ENCODE measurements at regions not wholly inside any gene's neighbourhood (a gene's known extent, or its start where the extent isn't known, plus 50 kb on each side); places are given as distances from the start of the nearest gene placed in this dataset.

GRCh38 chr7:49618028-49618427, 155.4 kb upstream of the VWC2 start:
- no peak for DNase-seq (ENCODE audit: extremely low read depth, insufficient read length)
- TF ChIP-seq, protein P1, sequence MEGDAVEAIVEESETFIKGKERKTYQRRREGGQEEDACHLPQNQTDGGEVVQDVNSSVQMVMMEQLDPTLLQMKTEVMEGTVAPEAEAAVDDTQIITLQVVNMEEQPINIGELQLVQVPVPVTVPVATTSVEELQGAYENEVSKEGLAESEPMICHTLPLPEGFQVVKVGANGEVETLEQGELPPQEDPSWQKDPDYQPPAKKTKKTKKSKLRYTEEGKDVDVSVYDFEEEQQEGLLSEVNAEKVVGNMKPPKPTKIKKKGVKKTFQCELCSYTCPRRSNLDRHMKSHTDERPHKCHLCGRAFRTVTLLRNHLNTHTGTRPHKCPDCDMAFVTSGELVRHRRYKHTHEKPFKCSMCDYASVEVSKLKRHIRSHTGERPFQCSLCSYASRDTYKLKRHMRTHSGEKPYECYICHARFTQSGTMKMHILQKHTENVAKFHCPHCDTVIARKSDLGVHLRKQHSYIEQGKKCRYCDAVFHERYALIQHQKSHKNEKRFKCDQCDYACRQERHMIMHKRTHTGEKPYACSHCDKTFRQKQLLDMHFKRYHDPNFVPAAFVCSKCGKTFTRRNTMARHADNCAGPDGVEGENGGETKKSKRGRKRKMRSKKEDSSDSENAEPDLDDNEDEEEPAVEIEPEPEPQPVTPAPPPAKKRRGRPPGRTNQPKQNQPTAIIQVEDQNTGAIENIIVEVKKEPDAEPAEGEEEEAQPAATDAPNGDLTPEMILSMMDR (IDR thresholded peaks at IDR 0.05; ENCODE audit: insufficient read depth, low read length, poor library complexity, severe bottlenecking): no peak

GRCh38 chr7:49623943-49624342, 149.5 kb upstream of the VWC2 start:
- no peak for DNase-seq (ENCODE audit: extremely low read depth, insufficient read length)
- Histone ChIP-seq H3K4me3 (replicated peaks; ENCODE audit: low read depth, low read length) (no peak overlapping the region), H3K27me3 (replicated peaks; ENCODE audit: control insufficient read depth, insufficient read depth, low read length) (no peaks in the 10 kb centered on the region), H3K36me3 (ENCODE audit: control insufficient read depth, insufficient read depth, low read length) (no peaks in the 10 kb centered on the region)
- TF ChIP-seq, protein P1 (IDR thresholded peaks at IDR 0.05; ENCODE audit: insufficient read depth, low read length, poor library complexity, severe bottlenecking): no peak

More at GRCh38 chr7:49618028-49618427, 155.4 kb upstream of the VWC2 start:
- Histone ChIP-seq H3K27me3 (replicated peaks; ENCODE audit: control insufficient read depth, insufficient read depth, low read length) (no peaks in the 10 kb centered on the region), H3K36me3 (ENCODE audit: control insufficient read depth, insufficient read depth, low read length) (no peaks in the 10 kb centered on the region), H3K4me3 (replicated peaks; ENCODE audit: low read depth, low read length) (no peak overlapping the region)

- DNase-seq (ENCODE audit: extremely low read depth, insufficient read length): no peak
- Histone ChIP-seq H3K27me3 (replicated peaks; ENCODE audit: control insufficient read depth, insufficient read depth, low read length) (no peaks in the 10 kb centered on the region), H3K36me3 (ENCODE audit: control insufficient read depth, insufficient read depth, low read length) (no peaks in the 10 kb centered on the region), H3K4me3 (replicated peaks; ENCODE audit: low read depth, low read length) (no peak overlapping the region)
- TF ChIP-seq, protein P1 (IDR thresholded peaks at IDR 0.05; ENCODE audit: insufficient read depth, low read length, poor library complexity, severe bottlenecking): no peak
These were observed 148.8 kb upstream of the VWC2 start for GRCh38 chr7:49624611-49625010.

DNA sequence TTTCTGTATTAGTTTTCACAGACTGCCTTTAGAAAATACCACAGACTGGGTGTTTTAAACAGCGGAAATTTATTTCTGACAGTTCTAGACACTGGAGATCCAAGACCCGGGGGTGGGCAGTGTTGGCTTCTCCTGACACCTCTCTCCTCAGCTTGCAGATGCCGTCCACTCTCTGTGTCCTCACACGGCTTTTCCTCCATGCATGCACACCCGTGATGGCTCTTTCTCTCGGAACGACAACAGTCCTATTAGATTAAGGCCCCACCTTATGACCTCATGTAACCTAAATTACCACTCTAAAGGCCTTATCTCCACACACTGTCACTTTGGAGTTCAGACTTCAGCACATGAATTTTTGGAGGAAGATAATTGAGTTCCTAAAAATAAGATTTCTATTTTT, 142.9 kb upstream of the VWC2 start:
- Histone ChIP-seq H3K27me3 (replicated peaks; ENCODE audit: control insufficient read depth, insufficient read depth, low read length) (no peaks in the 10 kb centered on the region; the same call in 1 of the 2 replicates), H3K4me3 (replicated peaks; ENCODE audit: low read depth, low read length) (no peak overlapping the region), H3K36me3 (ENCODE audit: control insufficient read depth, insufficient read depth, low read length) (no peaks in the 10 kb centered on the region)
- DNase-seq (ENCODE audit: extremely low read depth, insufficient read length): no peak
- TF ChIP-seq, protein P1 (IDR thresholded peaks at IDR 0.05; ENCODE audit: insufficient read depth, low read length, poor library complexity, severe bottlenecking): no peak

DNA sequence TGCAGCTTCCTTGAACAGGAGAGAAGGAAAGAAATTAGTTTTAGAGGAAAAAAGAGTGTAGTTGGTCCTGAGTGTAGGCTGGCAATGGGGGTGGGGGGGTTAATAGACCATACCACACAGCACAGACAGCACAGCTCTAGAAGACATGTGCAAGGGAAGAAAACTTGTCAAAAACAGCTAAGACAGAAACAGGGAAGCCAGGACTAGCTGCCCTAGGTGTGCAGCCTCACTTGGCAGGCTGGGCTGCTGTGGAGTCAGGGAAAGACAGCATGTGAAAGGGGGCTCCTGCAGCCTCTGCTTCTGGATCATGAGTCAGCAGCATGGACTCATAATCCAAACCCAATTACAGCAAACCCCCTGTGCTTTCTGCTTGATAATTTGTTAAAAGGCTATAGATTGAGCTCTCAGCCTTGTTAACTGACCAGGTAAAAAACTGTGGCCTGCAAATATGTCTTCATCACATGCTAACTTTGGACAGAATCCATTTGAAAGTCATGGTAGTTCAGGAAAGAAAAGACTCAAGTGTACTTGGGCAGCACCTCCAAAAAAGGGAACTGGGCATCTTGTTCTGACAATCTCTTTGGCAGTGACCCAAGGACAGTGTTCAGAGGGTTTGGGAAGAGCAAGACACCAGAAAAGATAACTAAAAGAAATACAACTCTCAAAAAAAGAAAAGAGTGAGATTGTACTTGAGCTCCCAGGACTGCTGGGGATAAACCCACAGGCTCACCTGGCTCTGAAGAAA, 142.2 kb upstream of the VWC2 start:
- TF ChIP-seq, protein P1 (IDR thresholded peaks at IDR 0.05; ENCODE audit: insufficient read depth, low read length, poor library complexity, severe bottlenecking): no peak
- Histone ChIP-seq H3K4me3 (replicated peaks; ENCODE audit: low read depth, low read length) (no peak overlapping the region), H3K27me3 (replicated peaks; ENCODE audit: control insufficient read depth, insufficient read depth, low read length) (no peaks in the 10 kb centered on the region; the same call in 1 of the 2 replicates), H3K36me3 (ENCODE audit: control insufficient read depth, insufficient read depth, low read length) (no peaks in the 10 kb centered on the region)
- no peak for DNase-seq (ENCODE audit: extremely low read depth, insufficient read length)
